ENCODE measurements at regions not wholly inside any gene's neighbourhood (a gene's known extent, or its start where the extent isn't known, plus 50 kb on each side); places are given as distances from the start of the nearest gene placed in this dataset.

GRCh38 chr18:41829647-41830516 lies 125.2 kb upstream of the PIK3C3 start:
- BruUV-seq (replicated peaks) = no TSS peak
- no peak overlapping the region for H3K4me3 Mint-ChIP-seq (ENCODE audit: unreplicated experiment)

DNA sequence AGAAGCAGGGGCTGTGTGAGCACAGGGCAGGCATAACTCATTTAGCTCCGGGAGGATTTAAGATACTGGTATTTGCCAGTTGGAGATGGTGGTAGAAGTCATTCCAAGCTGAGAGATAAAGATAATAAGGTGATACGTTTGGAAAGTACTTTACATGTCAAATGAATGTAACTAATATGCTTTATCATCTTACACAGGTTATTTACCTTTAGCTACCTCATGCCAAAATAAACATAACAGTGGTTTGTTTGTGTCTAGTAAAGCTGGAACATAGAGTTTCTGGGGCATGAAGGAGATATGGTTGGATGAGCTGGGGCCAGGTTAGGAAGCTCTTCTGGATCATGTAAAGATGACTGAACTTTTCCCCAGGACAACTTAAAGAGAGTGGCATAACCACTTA lies 126.9 kb upstream of the PIK3C3 start:
- TF ChIP-seq, protein P1, sequence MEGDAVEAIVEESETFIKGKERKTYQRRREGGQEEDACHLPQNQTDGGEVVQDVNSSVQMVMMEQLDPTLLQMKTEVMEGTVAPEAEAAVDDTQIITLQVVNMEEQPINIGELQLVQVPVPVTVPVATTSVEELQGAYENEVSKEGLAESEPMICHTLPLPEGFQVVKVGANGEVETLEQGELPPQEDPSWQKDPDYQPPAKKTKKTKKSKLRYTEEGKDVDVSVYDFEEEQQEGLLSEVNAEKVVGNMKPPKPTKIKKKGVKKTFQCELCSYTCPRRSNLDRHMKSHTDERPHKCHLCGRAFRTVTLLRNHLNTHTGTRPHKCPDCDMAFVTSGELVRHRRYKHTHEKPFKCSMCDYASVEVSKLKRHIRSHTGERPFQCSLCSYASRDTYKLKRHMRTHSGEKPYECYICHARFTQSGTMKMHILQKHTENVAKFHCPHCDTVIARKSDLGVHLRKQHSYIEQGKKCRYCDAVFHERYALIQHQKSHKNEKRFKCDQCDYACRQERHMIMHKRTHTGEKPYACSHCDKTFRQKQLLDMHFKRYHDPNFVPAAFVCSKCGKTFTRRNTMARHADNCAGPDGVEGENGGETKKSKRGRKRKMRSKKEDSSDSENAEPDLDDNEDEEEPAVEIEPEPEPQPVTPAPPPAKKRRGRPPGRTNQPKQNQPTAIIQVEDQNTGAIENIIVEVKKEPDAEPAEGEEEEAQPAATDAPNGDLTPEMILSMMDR (IDR thresholded peaks at IDR 0.05; ENCODE audit: insufficient read depth in 1 of 2, low read depth in 1 of 2, low read length in 1 of 2, severe bottlenecking in 1 of 2, unreplicated experiment in 1 of 2) = no peak
- Mint-ChIP-seq H3K4me1 (ENCODE audit: low read depth, unreplicated experiment) (no peaks in the 10 kb centered on the region), H3K36me3 (ENCODE audit: insufficient read depth, unreplicated experiment) (no peaks in the 10 kb centered on the region), H3K27ac (ENCODE audit: unreplicated experiment) (no peak overlapping the region), H3K9me3 (ENCODE audit: unreplicated experiment) (no peaks in the 10 kb centered on the region), H3K4me3 (ENCODE audit: unreplicated experiment) (no peak overlapping the region), H3K27me3 (ENCODE audit: insufficient read depth, unreplicated experiment) (peaks cover 2% of the 10 kb centered on the region)
- CTCF ChIA-PET = no interaction called here
- POLR2A ChIA-PET = no interaction called here
- Histone ChIP-seq H3K4me1 (no peaks in the 10 kb centered on the region), H3K9me3 (no peaks in the 10 kb centered on the region), H3K4me3 (ENCODE audit: low read depth, low read length) (no peak overlapping the region), H3K36me3 (ENCODE audit: control insufficient read depth, insufficient read depth, low read length) (no peaks in the 10 kb centered on the region), H3K27me3 (replicated peaks; ENCODE audit: control insufficient read depth, insufficient read depth, low read length) (no peaks in the 10 kb centered on the region)
- no peak for DNase-seq
- intact Hi-C loops (cut with micrococcal nuclease; ENCODE audit: unreplicated experiment) = no loop called here
- no TSS peak for BruUV-seq (replicated peaks)

More at GRCh38 chr18:41829647-41830516, 125.2 kb upstream of the PIK3C3 start:
- Mint-ChIP-seq H3K27ac (ENCODE audit: unreplicated experiment) (no peak overlapping the region), H3K9me3 (ENCODE audit: unreplicated experiment) (no peaks in the 10 kb centered on the region), H3K27me3 (ENCODE audit: insufficient read depth, unreplicated experiment) (peaks cover 2% of the 10 kb centered on the region), H3K36me3 (ENCODE audit: insufficient read depth, unreplicated experiment) (no peaks in the 10 kb centered on the region), H3K4me1 (ENCODE audit: low read depth, unreplicated experiment) (no peaks in the 10 kb centered on the region)
- Histone ChIP-seq H3K9me3 (no peaks in the 10 kb centered on the region), H3K36me3 (ENCODE audit: control insufficient read depth, insufficient read depth, low read length) (no peaks in the 10 kb centered on the region), H3K4me1 (no peaks in the 10 kb centered on the region), H3K27me3 (replicated peaks; ENCODE audit: control insufficient read depth, insufficient read depth, low read length) (no peaks in the 10 kb centered on the region), H3K4me3 (ENCODE audit: low read depth, low read length) (no peak overlapping the region)
- ChIA-PET POLR2A (no interaction called here), CTCF (no interaction called here)
- DNase-seq = no peak
- intact Hi-C loops (cut with micrococcal nuclease; ENCODE audit: unreplicated experiment) = no loop called here
- TF ChIP-seq, protein P1 (IDR thresholded peaks at IDR 0.05; ENCODE audit: insufficient read depth in 1 of 2, low read depth in 1 of 2, low read length in 1 of 2, severe bottlenecking in 1 of 2, unreplicated experiment in 1 of 2) = no peak

DNA sequence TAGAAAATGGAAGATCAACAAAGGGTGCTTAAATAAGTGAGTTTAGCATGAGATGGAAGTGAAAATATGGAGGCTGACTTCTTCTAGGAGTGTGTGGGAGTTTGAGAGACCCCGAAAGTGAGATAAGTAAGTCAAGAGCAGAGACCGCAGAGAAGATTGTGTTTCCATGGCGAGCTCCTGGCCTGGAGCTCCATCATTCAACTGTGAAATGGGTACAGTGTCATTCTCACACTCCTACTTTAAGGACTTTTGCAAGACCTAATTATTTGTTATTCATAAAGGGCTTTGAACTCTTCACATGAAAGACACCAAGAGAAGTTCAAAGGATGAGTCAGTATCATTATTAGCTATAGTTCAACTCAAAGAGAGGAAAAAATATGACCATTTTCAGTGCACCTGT lies 134.2 kb upstream of the PIK3C3 start:
- ChIA-PET CTCF (no interaction called here), POLR2A (no interaction called here)
- no peaks in the 10 kb centered on the region for H3K9me3 Mint-ChIP-seq (ENCODE audit: unreplicated experiment)
- H3K36me3 Mint-ChIP-seq (ENCODE audit: insufficient read depth, unreplicated experiment) = no peaks in the 10 kb centered on the region
- DNase-seq = no peak
- H3K4me1 Mint-ChIP-seq (ENCODE audit: low read depth, unreplicated experiment) = no peaks in the 10 kb centered on the region
- H3K4me3 Mint-ChIP-seq (ENCODE audit: unreplicated experiment) = no peak overlapping the region
- BruUV-seq (replicated peaks) = no TSS peak
- Histone ChIP-seq H3K27me3 (replicated peaks; ENCODE audit: control insufficient read depth, insufficient read depth, low read length) (no peaks in the 10 kb centered on the region), H3K36me3 (ENCODE audit: control insufficient read depth, insufficient read depth, low read length) (no peaks in the 10 kb centered on the region), H3K9me3 (no peaks in the 10 kb centered on the region), H3K4me1 (no peaks in the 10 kb centered on the region), H3K4me3 (ENCODE audit: low read depth, low read length) (no peak overlapping the region)
- intact Hi-C loops (cut with micrococcal nuclease; ENCODE audit: unreplicated experiment) = no loop called here
- no peak overlapping the region for H3K27ac Mint-ChIP-seq (ENCODE audit: unreplicated experiment)
- peaks cover 5% of the 10 kb centered on the region for H3K27me3 Mint-ChIP-seq (ENCODE audit: insufficient read depth, unreplicated experiment)
- TF ChIP-seq, protein P1 (IDR thresholded peaks at IDR 0.05; ENCODE audit: insufficient read depth in 1 of 2, low read depth in 1 of 2, low read length in 1 of 2, severe bottlenecking in 1 of 2, unreplicated experiment in 1 of 2) = no peak

Data from Caco-2 (cell line).